ENCODE measurements at regions not wholly inside any gene's neighbourhood (a gene's known extent, or its start where the extent isn't known, plus 50 kb on each side); places are given as distances from the start of the nearest gene placed in this dataset.
"Not testable (repeated sequence)": the region's sequence is repeated elsewhere in the genome, so short reads cannot be mapped to it uniquely, and the experiment has no call there.

- DNase-seq: no peak
Measured at GRCh38 chrX:1779626-1780025, 164.8 kb downstream of the ASMT start.

DNA sequence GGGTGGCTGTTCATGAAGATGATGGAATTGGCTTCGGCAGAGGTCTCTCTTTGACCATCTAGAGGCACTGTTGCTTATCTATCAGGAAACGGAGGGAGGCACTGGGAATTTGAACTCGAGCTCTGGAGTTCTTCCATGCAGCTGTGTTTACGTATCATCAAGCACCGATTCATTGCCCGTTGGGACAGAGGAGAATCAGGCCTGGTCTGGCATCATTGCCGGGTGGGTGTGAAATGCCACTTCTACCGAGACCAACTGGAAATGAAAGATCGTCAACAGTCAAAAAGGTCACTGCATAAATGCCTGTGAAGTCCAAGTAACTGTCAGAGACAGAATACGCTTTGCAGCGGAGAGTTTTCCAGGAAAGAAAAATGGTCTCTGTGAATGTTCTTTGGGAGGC, 166.9 kb downstream of the ASMT start:
- no peak for DNase-seq

GRCh38 chrX:1784773-1785172, 169.9 kb downstream of the ASMT start:
- no peak for DNase-seq

DNA sequence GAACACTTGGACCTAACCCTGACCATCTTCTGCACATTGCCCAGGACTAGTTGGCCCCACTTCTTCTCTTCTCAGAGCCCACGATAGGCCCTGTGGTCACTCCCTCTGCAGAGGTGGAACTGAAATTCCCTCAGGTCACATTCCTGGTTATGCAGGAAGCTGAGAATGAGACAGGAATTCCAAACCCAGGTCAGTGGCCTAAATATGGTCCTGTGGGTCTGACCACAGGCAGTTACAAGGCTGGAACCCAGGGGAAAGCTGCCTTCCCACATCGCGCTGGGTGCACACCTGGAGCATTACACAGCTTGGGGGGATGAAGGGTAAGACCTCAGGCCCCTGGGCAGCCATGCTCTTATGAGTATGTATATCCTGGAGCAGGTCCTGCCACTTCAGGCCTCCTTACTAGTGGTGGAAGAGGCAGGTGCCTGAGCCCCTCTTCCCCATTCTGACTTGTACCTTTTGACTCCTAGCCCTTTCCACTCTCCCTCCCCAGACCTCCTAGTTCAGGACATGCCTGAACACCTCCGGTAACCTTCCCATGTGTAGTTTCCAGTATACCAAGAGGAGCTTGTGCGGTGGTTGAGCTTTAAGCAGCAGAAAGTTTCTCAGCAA, 173.5 kb downstream of the ASMT start:
- DNase-seq: no peak

DNA sequence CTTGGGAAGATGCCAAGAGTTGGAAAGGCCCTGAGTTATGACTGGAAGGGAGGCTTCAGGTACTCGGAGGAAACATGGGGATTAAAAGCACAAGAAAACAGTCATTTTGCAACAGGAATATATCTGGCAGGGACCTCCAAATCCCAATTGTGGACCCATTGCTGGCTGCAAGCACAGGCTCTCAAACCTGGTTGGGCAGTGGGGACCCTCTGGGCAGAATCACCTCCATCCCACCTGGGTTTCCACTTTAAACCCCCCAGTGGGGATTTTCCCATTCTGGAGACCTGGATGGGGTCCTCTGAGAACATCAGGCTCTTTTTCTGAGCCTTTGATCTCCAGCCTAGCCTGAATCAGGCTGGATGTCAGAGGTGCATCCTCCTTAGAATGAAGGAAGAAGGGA, 177.8 kb downstream of the ASMT start:
- DNase-seq: no peak

- DNase-seq: no peak
Measured at GRCh38 chrX:1794586-1794985, 179.7 kb downstream of the ASMT start.

DNA sequence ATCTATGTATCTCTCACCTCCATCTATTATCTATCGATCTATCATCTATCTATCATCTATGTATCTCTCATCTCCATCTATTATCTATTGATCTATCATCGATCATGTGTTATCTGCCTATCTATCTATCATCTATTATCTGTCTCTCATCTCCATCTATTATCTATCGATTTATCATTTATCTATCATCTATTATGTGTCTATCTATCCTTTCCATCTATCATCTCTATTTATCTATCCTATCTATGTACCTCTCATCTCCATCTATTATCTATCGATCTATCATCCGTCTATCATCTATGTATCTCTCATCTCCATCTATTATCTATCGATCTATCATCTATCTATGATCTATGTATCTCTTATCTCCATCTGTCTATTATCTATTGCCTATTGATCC, 188.1 kb downstream of the ASMT start:
- DNase-seq: no peak

DNA sequence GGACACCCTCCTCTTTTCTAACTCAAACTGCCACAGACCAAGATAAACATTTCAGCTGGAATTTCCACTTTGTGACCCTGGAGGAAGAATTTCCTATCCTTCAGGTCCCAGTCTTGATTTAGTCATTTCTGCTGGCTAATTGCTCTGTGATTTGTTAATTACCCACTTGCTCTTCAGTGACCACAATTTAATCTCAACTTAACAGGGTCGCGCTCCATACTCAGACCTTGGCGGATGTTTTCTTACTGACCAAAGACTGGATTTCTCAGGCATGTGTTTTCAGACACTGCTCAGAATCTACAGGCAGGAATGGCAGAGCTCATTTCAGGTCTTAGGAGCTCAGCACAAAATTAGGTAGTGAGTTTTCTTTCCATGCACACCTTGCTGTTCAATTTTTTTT, 188.9 kb downstream of the ASMT start:
- DNase-seq: no peak

DNA sequence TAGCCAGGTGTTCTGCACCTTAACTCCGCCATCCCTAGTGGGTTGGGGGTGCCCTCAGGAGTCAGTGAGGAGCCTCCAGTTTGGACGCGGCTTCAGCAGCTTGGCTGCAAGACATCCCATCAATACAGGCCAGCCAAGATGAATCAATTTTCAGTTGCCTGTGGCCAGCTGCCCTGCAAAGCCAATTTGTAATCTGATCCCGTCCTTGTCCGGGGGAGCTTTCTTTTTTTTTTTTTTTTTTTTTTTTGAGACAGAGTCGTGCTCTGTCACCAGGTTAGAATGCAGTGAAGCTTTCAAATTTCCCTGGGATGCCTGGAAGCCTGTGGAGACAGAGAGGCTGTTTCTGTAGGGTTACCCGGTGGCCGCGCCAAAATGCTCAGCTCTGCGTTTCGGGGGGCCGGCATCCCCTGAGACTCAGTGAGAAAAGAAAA, 192.5 kb downstream of the ASMT start:
- no peak for DNase-seq

GRCh38 chrX:1809581-1809980, 194.7 kb downstream of the ASMT start:
- DNase-seq: no peak

DNA sequence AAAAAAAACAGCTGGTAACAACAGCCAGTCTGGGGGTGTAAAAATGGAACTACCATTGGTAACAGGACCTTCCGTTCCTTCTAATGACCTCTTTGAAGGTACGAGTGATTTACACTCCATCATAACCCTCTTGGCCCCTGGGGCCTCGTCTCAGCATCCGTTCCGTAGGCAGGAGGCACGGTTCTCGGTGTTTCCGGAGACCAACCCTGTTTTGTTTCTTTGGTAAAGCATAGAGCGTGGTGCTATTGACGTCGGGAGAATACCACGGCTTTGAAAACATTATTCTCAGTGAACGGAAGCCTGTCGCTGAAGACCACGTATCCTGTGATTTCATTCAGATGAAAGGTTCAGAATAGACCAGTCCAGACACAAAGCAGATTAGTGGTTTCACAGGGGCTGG, 198.9 kb downstream of the ASMT start:
- no peak for DNase-seq

- no peak for DNase-seq
Measured at GRCh38 chrX:1815456-1816175, 200.8 kb downstream of the ASMT start.

GRCh38 chrX:1816387-1816982, 201.6 kb downstream of the ASMT start:
- not testable (repeated sequence) for DNase-seq

DNA sequence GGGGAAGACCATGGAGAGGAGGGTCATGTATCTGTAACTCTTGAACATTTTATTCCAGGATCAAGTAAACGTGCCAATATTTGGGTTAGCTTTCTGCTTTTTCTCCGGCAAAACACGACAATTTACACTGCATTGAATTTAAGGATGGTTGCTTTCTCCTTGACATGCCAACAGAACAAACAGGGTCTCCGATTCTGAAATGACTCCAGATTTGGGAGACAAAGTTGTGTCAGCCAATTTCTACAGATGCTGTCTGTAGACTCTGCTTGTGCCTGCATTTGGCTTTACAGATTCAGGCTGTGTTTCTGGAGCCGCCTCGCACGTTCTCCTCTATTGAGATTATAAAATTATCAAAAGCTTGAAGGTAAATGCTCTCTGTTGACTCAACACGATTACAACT, 207.0 kb downstream of the ASMT start:
- no peak for DNase-seq

GRCh38 chrX:1824855-1825254, 210.0 kb downstream of the ASMT start:
- DNase-seq: no peak

- no peak for DNase-seq
Measured at GRCh38 chrX:1833656-1834360, 218.9 kb downstream of the ASMT start.

DNA sequence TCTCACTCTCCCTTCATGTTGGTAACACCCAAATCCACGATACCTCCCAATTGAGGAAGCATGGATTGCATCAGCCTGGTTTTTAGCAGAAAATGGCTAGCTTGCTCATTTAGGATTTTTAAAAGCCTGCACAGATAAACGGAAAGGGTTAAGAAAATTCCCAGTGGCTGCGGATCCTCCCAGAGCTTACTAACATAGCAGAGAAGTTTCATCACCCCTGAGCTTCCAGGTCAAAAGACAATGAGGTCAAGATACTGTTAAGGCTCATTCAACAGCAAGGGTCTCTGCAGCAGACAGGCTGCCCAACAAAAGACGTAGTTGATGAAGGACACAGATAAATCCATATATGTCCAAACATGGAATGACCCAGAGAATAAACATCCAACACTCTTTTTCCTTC, 220.2 kb downstream of the ASMT start:
- no peak for DNase-seq

GRCh38 chrX:1836683-1837082, 221.8 kb downstream of the ASMT start:
- no peak for DNase-seq

DNA sequence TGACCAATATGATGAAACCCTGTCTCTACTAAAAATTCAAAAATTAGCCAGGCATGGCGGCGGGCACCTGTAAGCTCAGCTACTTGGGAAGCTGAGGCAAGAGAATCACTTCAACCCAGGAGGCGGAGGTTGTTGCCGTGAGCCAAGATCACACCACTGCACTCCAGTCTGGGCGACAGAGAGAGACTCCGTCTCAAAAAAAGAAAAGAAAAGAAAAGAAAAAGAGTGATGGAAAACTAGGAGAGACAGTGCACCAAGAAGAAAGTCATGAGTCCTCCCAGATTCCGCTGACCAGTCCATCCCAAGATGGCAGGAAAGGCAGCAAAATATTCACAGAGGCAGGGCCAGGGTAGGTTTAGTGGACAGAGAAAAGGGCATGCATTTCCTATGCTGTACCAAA, 226.9 kb downstream of the ASMT start:
- no peak for DNase-seq

DNA sequence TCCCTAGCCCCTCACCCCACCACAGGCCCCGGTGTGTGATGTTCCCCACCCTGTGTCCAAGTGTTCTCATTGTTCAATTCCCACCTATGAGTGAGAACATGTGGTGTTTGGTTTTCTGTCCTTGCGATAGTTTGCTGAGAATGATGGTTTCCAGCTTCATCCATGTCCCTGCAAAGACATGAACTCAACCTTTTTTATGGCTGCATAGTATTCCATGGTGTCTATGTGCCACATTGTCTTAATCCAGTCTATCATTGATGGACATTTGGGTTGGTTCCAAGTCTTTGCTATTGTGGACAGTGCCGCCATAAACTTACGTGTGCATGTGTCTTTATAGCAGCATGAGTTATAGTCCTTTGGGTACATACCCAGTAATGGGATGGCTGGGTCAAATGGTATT, 232.1 kb downstream of the ASMT start:
- DNase-seq: not testable (repeated sequence)

DNA sequence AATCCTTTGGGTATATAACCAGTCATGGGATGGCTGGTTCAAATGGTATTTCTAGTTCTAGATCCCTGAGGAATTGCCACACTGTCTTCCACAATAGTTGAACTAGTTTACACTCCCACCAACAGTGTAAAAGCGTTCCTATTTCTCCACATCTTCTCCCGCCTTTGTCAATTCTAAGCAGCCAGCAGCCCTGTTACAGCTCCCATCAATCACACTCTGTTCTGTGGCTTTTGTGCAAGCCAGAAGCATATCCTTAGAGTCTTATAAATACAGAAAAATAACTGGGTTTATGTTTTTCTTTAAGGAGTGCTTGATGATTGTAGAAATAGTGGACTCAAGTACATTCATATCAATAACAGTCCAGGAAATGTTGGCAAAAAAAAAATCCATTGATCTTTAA, 232.9 kb downstream of the ASMT start:
- not testable (repeated sequence) for DNase-seq

- DNase-seq: no peak
Measured at GRCh38 chrX:1851527-1851926, 236.7 kb downstream of the ASMT start.

- no peak for DNase-seq
Measured at GRCh38 chrX:1852082-1852481, 237.2 kb downstream of the ASMT start.

DNA sequence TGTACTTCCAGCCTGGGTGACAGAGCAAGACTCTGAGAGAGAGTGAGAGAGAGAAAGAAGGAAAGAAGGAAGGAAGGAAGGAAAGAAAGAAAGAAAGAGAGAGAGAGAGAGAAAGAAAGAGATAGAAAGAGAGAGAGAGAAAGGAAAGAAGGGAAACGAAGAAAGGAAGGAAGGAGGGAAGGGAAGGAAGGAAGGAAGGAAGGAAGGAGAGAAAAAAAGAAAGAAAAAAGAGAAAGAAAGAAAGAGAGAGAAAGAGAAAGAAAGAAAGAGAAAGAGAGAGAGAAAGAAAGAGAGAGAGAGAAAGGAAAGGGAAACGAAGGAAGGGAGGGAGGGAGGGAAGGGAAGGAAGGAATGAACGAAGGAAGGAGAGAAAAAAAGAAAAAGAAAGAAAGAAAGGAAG, 238.6 kb downstream of the ASMT start:
- no peak for DNase-seq

All from stimulated activated CD4-positive, alpha-beta T cell treated with anti-CD3 and anti-CD28 coated beads, Interleukin-2, amount 100 ng/mL, for 24 hours (primary cell).